H9 (cell line): ENCODE measurements at regions not wholly inside any gene's neighbourhood (a gene's known extent, or its start where the extent isn't known, plus 50 kb on each side); places are given as distances from the start of the nearest gene placed in this dataset.

Experiments used
- DNase-seq: peaks from one replicate; pipeline ENCODE4 v3.0.0-alpha.2; 2017
- H2AFZ ChIP-seq: one replicate; pipeline ENCODE4 v1.6.1; 2013; ENCODE audit warnings: mild to moderate bottlenecking, low read length, control low read depth, moderate library complexity
- H2AK5ac ChIP-seq: 2 replicates; pipeline ENCODE4 v1.6.1; 2013; ENCODE audit warnings: low read length, control low read depth, mixed read lengths; ENCODE audit not compliant: insufficient read length
- H2BK120ac ChIP-seq: one replicate; pipeline ENCODE4 v1.6.1; 2013; ENCODE audit warnings: low read depth, mild to moderate bottlenecking, low read length, control low read depth, inconsistent platforms; ENCODE audit not compliant: poor library complexity, severe bottlenecking
- H2BK12ac ChIP-seq: 2 replicates; pipeline ENCODE4 v1.6.1; 2013; ENCODE audit warnings: low read length, control low read depth, mixed read lengths, low read depth; ENCODE audit not compliant: insufficient read length
- H2BK15ac ChIP-seq: 2 replicates; pipeline ENCODE4 v1.6.1; 2013; ENCODE audit warnings: low read depth, low read length, control low read depth
- H2BK20ac ChIP-seq: one replicate; pipeline ENCODE4 v1.6.1; 2013; ENCODE audit warnings: low read depth, mild to moderate bottlenecking, low read length, control low read depth, inconsistent platforms; ENCODE audit not compliant: poor library complexity, severe bottlenecking
- H2BK5ac ChIP-seq: 2 replicates; pipeline ENCODE4 v1.6.1; 2013; ENCODE audit warnings: low read length, control low read depth, mixed read lengths; ENCODE audit not compliant: insufficient read length
- H3K14ac ChIP-seq: 2 replicates; pipeline ENCODE4 v1.6.1; 2013; ENCODE audit warnings: low read length, control low read depth; ENCODE audit not compliant: insufficient read depth
- H3K18ac ChIP-seq: 2 replicates; pipeline ENCODE4 v1.6.1; 2013; ENCODE audit warnings: low read depth, mild to moderate bottlenecking, mixed read lengths, low read length, control low read depth; ENCODE audit not compliant: insufficient read length
- H3K23ac ChIP-seq: 2 replicates; pipeline ENCODE4 v1.6.1; 2013; ENCODE audit warnings: low read length, control low read depth, mixed read lengths, low read depth; ENCODE audit not compliant: insufficient read length
- H3K23me2 ChIP-seq: 2 replicates; pipeline ENCODE4 v1.6.1; 2013; ENCODE audit warnings: low read depth, mild to moderate bottlenecking, mixed read lengths, low read length, control low read depth; ENCODE audit not compliant: insufficient read length, poor library complexity, severe bottlenecking
- H3K27ac ChIP-seq: 2 replicates; pipeline ENCODE4 v1.5.1; 2013; ENCODE audit warnings: low read length, control low read depth, mixed read lengths, low read depth; ENCODE audit not compliant: insufficient read length
- H3K27me3 ChIP-seq: 2 replicates; pipeline ENCODE4 v1.6.1; 2013; ENCODE audit warnings: low read length, control low read depth, inconsistent platforms; ENCODE audit not compliant: insufficient read depth
- H3K4ac ChIP-seq: 2 replicates; pipeline ENCODE4 v1.6.1; 2013; ENCODE audit warnings: low read depth, mild to moderate bottlenecking, control low read depth, inconsistent platforms, low read length, moderate library complexity
- H3K4me1 ChIP-seq: 2 replicates; pipeline ENCODE4 v1.6.1; 2013; ENCODE audit warnings: low read length, control low read depth, inconsistent platforms; ENCODE audit not compliant: insufficient read depth
- H3K4me2 ChIP-seq: 2 replicates; pipeline ENCODE4 v1.6.1; 2013; ENCODE audit warnings: low read length, control low read depth, mixed read lengths; ENCODE audit not compliant: insufficient read length, insufficient read depth
- H3K56ac ChIP-seq: 2 replicates; pipeline ENCODE4 v1.6.1; 2013; ENCODE audit warnings: low read depth, mild to moderate bottlenecking, mixed read lengths, low read length, control low read depth; ENCODE audit not compliant: insufficient read length
- H3K79me1 ChIP-seq: 2 replicates; pipeline ENCODE4 v1.6.1; 2013; ENCODE audit warnings: low read depth, mild to moderate bottlenecking, moderate library complexity, low read length, control low read depth, inconsistent platforms; ENCODE audit not compliant: insufficient read depth, poor library complexity, severe bottlenecking
- H3K79me2 ChIP-seq: 2 replicates; pipeline ENCODE4 v1.6.1; 2013; ENCODE audit warnings: low read length, control low read depth, inconsistent platforms; ENCODE audit not compliant: insufficient read depth
- H3K9ac ChIP-seq: 2 replicates; pipeline ENCODE4 v1.6.1; 2013; ENCODE audit warnings: low read length, control low read depth, mixed read lengths; ENCODE audit not compliant: insufficient read length; ENCODE audit errors: extremely low read depth
- H3K9me3 ChIP-seq: one replicate; pipeline ENCODE4 v1.6.1; 2013; ENCODE audit warnings: low read depth, low read length, inconsistent platforms; ENCODE audit not compliant: control insufficient read depth
- H3T11ph ChIP-seq: one replicate; pipeline ENCODE4 v1.6.1; 2013; ENCODE audit warnings: mild to moderate bottlenecking, low read length, control low read depth, inconsistent platforms
- H4K20me1 ChIP-seq: one replicate; pipeline ENCODE4 v1.6.1; 2013; ENCODE audit not compliant: control insufficient read depth, insufficient read length, insufficient read depth
- H4K5ac ChIP-seq: 2 replicates; pipeline ENCODE4 v1.6.1; 2013; ENCODE audit warnings: low read depth, mild to moderate bottlenecking, mixed read lengths, low read length, control low read depth; ENCODE audit not compliant: insufficient read length
- H4K8ac ChIP-seq: replicated peaks from 2 replicates; pipeline ENCODE4 v1.6.1; 2013; ENCODE audit warnings: low read length, control low read depth, mixed read lengths, low read depth; ENCODE audit not compliant: insufficient read length
- H4K91ac ChIP-seq: 2 replicates; pipeline ENCODE4 v1.6.1; 2013; ENCODE audit warnings: low read depth, mild to moderate bottlenecking, moderate library complexity, mixed read lengths, low read length, control low read depth; ENCODE audit not compliant: insufficient read length
- H3K27ac Mint-ChIP-seq, 3 experiments: 2 replicates in 2 of 3; 3 replicates in 1 of 3; pipeline ENCODE4 v1.8.0; 2020 to 2021; ENCODE audit warnings: mixed read lengths in 3 of 3, mild to moderate bottlenecking in 1 of 3, moderate library complexity in 1 of 3
- H3K27me3 Mint-ChIP-seq: 2 replicates; pipeline ENCODE4 v1.8.0; 2021; ENCODE audit warnings: low read depth, mild to moderate bottlenecking, moderate library complexity, mixed read lengths
- H3K36me3 Mint-ChIP-seq, 3 experiments: 2 replicates in 2 of 3; 3 replicates in 1 of 3; pipeline ENCODE4 v1.8.0; 2020 to 2021; ENCODE audit warnings: low read depth in 3 of 3, mixed read lengths in 3 of 3; ENCODE audit not compliant: insufficient read depth in 1 of 3
- H3K4me1 Mint-ChIP-seq, 2 experiments: 2 replicates each; pipeline ENCODE4 v1.8.0; 2020; ENCODE audit warnings: mixed read lengths in 2 of 2
- H3K4me3 Mint-ChIP-seq, 2 experiments: 2 replicates in 1 of 2; 3 replicates in 1 of 2; pipeline ENCODE4 v1.8.0; 2020 to 2021; ENCODE audit warnings: mild to moderate bottlenecking in 2 of 2, mixed read lengths in 2 of 2, moderate library complexity in 1 of 2
- H3K9me3 Mint-ChIP-seq, 2 experiments: 2 replicates in 1 of 2; 3 replicates in 1 of 2; pipeline ENCODE4 v1.8.0; 2020; ENCODE audit warnings: mild to moderate bottlenecking in 2 of 2, mixed read lengths in 2 of 2, moderate library complexity in 1 of 2
- CTCF ChIP-seq: fragments of 200-600 bp; sonication (generic); conservative IDR thresholded peaks from 3 replicates; pipeline ENCODE4 v1.8.0; 2021; ENCODE audit warnings: antibody characterized with exemption, mild to moderate bottlenecking

GRCh38 chr5:153896701-153897100 lies 142.0 kb downstream of the FAM114A2 start:
- Histone ChIP-seq H3K4ac (no peak overlapping the region), H3K4me1 (no peaks in the 10 kb centered on the region), H2AK5ac (no peak overlapping the region), H3T11ph (no peak overlapping the region), H3K79me2 (no peaks in the 10 kb centered on the region), H4K5ac (no peak overlapping the region), H3K9me3 (no peaks in the 10 kb centered on the region), H2BK15ac (no peak overlapping the region), H2AFZ (no peak overlapping the region), H4K91ac (no peak overlapping the region), H3K27me3 (no peaks in the 10 kb centered on the region), H3K27ac (no peak overlapping the region), H3K56ac (no peak overlapping the region), H2BK5ac (no peak overlapping the region), H3K18ac (no peak overlapping the region), H3K9ac (no peak overlapping the region), H2BK20ac (no peak overlapping the region), H3K4me2 (no peak overlapping the region), H3K14ac (no peak overlapping the region; the same call in 1 of the 2 replicates), H3K79me1 (no peaks in the 10 kb centered on the region), H3K23ac (no peak overlapping the region), H4K20me1 (no peaks in the 10 kb centered on the region), H2BK120ac (no peak overlapping the region), H2BK12ac (no peak overlapping the region), H3K23me2 (no peaks in the 10 kb centered on the region), H4K8ac (no peak overlapping the region)
- TF ChIP-seq CTCF: no peak
- peaks cover 6 to 7% of the 10 kb centered on the region in 2 experiments for H3K4me1 Mint-ChIP-seq
- H3K27ac Mint-ChIP-seq: no peak overlapping the region
- H3K36me3 Mint-ChIP-seq: no peaks in the 10 kb centered on the region
- no peaks in the 10 kb centered on the region for H3K9me3 Mint-ChIP-seq
- DNase-seq: no peak
- H3K4me3 Mint-ChIP-seq: no peak overlapping the region
- H3K27me3 Mint-ChIP-seq: no peaks in the 10 kb centered on the region
